Liver (tissue), 8 donors: ENCODE measurements at regions not wholly inside any gene's neighbourhood (a gene's known extent, or its start where the extent isn't known, plus 50 kb on each side); places are given as distances from the start of the nearest gene placed in this dataset.

Source experiments
- DNase-seq: peaks from one replicate; pipeline ENCODE4 v3.0.0-alpha.2; 2017; ENCODE audit warnings: low spot score
- H3K27ac ChIP-seq, 2 donors: one replicate each; pipeline ENCODE4 v1.7.0; 2013; ENCODE audit warnings: inconsistent platforms in 2 of 2, low read length in 2 of 2, control low read depth in 1 of 2, low read depth in 1 of 2, mild to moderate bottlenecking in 1 of 2
- H3K27me3 ChIP-seq, 4 donors: one replicate each; pipeline versions ENCODE4 v1.6.1 to v1.7.0; 2013; ENCODE audit warnings: low read length in 3 of 4, inconsistent platforms in 1 of 4, mild to moderate bottlenecking in 1 of 4, moderate library complexity in 1 of 4; ENCODE audit not compliant: control insufficient read depth in 4 of 4, insufficient read depth in 4 of 4
- H3K36me3 ChIP-seq, 4 donors: one replicate each; pipeline versions ENCODE4 v1.6.1 to v1.7.0; 2013; ENCODE audit warnings: low read length in 3 of 4, mild to moderate bottlenecking in 3 of 4, low read depth in 1 of 4, moderate library complexity in 1 of 4; ENCODE audit not compliant: control insufficient read depth in 4 of 4, insufficient read depth in 3 of 4
- H3K4me1 ChIP-seq, 4 donors: one replicate each; pipeline versions ENCODE4 v1.6.1 to v1.7.0; 2013; ENCODE audit warnings: low read length in 3 of 4, mild to moderate bottlenecking in 3 of 4, moderate library complexity in 1 of 4; ENCODE audit not compliant: control insufficient read depth in 4 of 4, insufficient read depth in 4 of 4
- H3K4me3 ChIP-seq, 3 donors: one replicate each; pipeline versions ENCODE4 v1.6.1 to v1.7.0; 2013; ENCODE audit warnings: low read length in 3 of 3, control low read depth in 1 of 3, low read depth in 1 of 3, mild to moderate bottlenecking in 1 of 3
- H3K9ac ChIP-seq, 2 donors: one replicate each; pipeline ENCODE4 v1.7.0; 2013; ENCODE audit warnings: low read length in 2 of 2, mild to moderate bottlenecking in 2 of 2, moderate library complexity in 2 of 2, control low read depth in 1 of 2, low read depth in 1 of 2
- H3K9me3 ChIP-seq, 4 donors: one replicate each; pipeline versions ENCODE4 v1.6.1 to v1.7.0; 2013; ENCODE audit warnings: low read length in 3 of 4; ENCODE audit not compliant: control insufficient read depth in 4 of 4
- ATF3 ChIP-seq: IDR thresholded peaks from 2 replicates; pipeline ENCODE4 v1.6.1; 2016; ENCODE audit warnings: antibody characterized with exemption
- EGR1 ChIP-seq, 2 donors: IDR thresholded peaks; 2 replicates each; pipeline ENCODE4 v1.6.1; 2016 to 2018; ENCODE audit warnings: antibody characterized with exemption in 2 of 2, low read depth in 2 of 2
- FOXA1 ChIP-seq: IDR thresholded peaks from 2 replicates; pipeline ENCODE4 v1.6.1; 2016; ENCODE audit warnings: antibody characterized with exemption
- GABPA ChIP-seq, 2 donors: IDR thresholded peaks in 1 of 2; conservative IDR thresholded peaks in 1 of 2; 2 replicates each; pipeline ENCODE4 v1.6.1; 2016; ENCODE audit warnings: antibody characterized with exemption in 2 of 2, mild to moderate bottlenecking in 1 of 2, moderate library complexity in 1 of 2
- HNF4A ChIP-seq, 2 donors: conservative IDR thresholded peaks; 2 replicates each; pipeline ENCODE4 v1.6.1; 2016; ENCODE audit warnings: antibody characterized with exemption in 2 of 2, mild to moderate bottlenecking in 2 of 2
- MAX ChIP-seq: IDR thresholded peaks from 2 replicates; pipeline ENCODE4 v1.6.1; 2016; ENCODE audit warnings: antibody characterized with exemption
- NR2F2 ChIP-seq: IDR thresholded peaks from 2 replicates; pipeline ENCODE4 v1.6.1; 2016; ENCODE audit warnings: antibody characterized with exemption
- RAD21 ChIP-seq, 2 donors: IDR thresholded peaks; 2 replicates each; pipeline ENCODE4 v1.6.1; 2016; ENCODE audit warnings: antibody characterized with exemption in 2 of 2, mild to moderate bottlenecking in 2 of 2
- RXRA ChIP-seq, 2 donors: IDR thresholded peaks; 2 replicates each; pipeline ENCODE4 v1.6.1; 2017 to 2018; ENCODE audit warnings: antibody characterized with exemption in 2 of 2, mild to moderate bottlenecking in 1 of 2
- SP1 ChIP-seq: IDR thresholded peaks from 2 replicates; pipeline ENCODE4 v1.6.1; 2018; ENCODE audit warnings: antibody characterized with exemption, mild to moderate bottlenecking
- TAF1 ChIP-seq: conservative IDR thresholded peaks from 2 replicates; pipeline ENCODE4 v1.6.1; 2016; ENCODE audit warnings: antibody characterized with exemption, mild to moderate bottlenecking
- YY1 ChIP-seq: IDR thresholded peaks from 2 replicates; pipeline ENCODE4 v1.6.1; 2016; ENCODE audit warnings: antibody characterized with exemption, mild to moderate bottlenecking
- WGBS: extraction: QIAGEN DNeasy Blood & Tissue Kit; methylation state at CpG from one replicate; pipeline ENCODE4 v1.1.7; 2013; 5-methylcytosine and 5-hydroxymethylcytosine counted together
- TF ChIP-seq, protein P1 (sequence below): fragments of 150-350 bp; IDR thresholded peaks from 2 replicates; pipeline ENCODE4 v1.5.1; 2017; ENCODE audit warnings: improper control_type of control experiment, low read depth, low read length; ENCODE audit not compliant: missing input control
- TF ChIP-seq, protein P2 (sequence below): IDR thresholded peaks from 2 replicates; pipeline ENCODE4 v1.6.1; 2016; ENCODE audit warnings: antibody characterized with exemption, mild to moderate bottlenecking
- donor health status: healthy.
- donor health status: healthy.
- donor health status: healthy.
- donor health status: healthy.
- donor health status: healthy.

DNA sequence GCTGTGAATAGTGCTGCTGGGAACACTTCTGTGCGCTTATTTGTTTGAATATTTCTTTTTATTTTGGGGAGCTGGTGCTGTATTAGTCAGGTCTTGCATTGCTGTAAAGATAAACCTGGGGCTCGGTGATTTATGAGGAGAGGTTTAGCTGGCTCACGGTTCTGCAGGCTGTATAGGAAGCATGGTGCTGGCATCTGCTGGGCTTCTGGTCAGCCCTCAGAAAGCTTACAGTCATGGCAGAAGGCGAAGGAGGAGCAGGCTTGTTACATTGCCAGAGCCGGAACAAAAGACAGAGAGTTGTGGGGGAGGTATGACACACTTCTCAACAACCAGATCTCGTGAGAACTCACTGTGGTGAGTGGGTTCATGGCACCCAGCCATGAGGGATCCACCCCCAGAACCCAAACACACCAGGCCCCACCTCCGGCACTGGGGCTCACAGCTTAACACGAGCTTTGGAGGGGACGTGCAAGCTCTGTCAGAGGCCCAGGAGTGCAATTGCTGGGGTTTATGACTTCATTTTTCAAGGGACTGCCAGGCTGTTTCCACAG lies 68.8 kb upstream of the GATA5 start:
- peaks cover 0 to 5% (median under 1%) of the 10 kb centered on the region in 4 donors for H3K27me3 ChIP-seq
- 94% methylated on average over 9 of the region's 9 CpGs for WGBS

GRCh38 chr20:62545271-62545670 lies 69.5 kb upstream of the GATA5 start:
- Histone ChIP-seq H3K9ac (no peak overlapping the region), H3K4me3 (no peak overlapping the region), H3K36me3 (no peaks in the 10 kb centered on the region), H3K27me3 (peaks cover 0 to 5% (median 1%) of the 10 kb centered on the region in 4 donors), H3K4me1 (no peaks in the 10 kb centered on the region), H3K9me3 (peaks cover 0 to 6% (median 2%) of the 10 kb centered on the region in 4 donors), H3K27ac (no peak overlapping the region)
- 94% methylated on average over 17 of the region's 17 CpGs for WGBS
- TF ChIP-seq YY1 (no peak), RAD21 (IDR thresholded peaks at IDR 0.05) (no peak), TAF1 (no peak)
- no peak for DNase-seq

More for the DNA sequence above, 68.8 kb upstream of the GATA5 start:
- no peaks in the 10 kb centered on the region for H3K4me1 ChIP-seq
- peaks cover 0 to 6% (median 2%) of the 10 kb centered on the region in 4 donors for H3K9me3 ChIP-seq
- H3K36me3 ChIP-seq, result no peaks in the 10 kb centered on the region
- H3K27ac ChIP-seq, result no peak overlapping the region
- no peak overlapping the region for H3K4me3 ChIP-seq
- DNase-seq, result no peak
- H3K9ac ChIP-seq, result no peak overlapping the region
- TF ChIP-seq ATF3 (no peak), HNF4A (conservative IDR thresholded peaks at IDR 0.05) (no peak), TAF1 (no peak), NR2F2 (no peak), FOXA1 (no peak), GABPA (IDR thresholded peaks at IDR 0.05 in 1 of 2, conservative IDR thresholded peaks at IDR 0.05 in 1 of 2) (no peak), SP1 (no peak), MAX (no peak), RAD21 (IDR thresholded peaks at IDR 0.05) (no peak), RXRA (IDR thresholded peaks at IDR 0.05) (no peak), EGR1 (IDR thresholded peaks at IDR 0.05; ENCODE audit: low read depth in 2 of 2) (no peak)
- TF ChIP-seq, protein P1, sequence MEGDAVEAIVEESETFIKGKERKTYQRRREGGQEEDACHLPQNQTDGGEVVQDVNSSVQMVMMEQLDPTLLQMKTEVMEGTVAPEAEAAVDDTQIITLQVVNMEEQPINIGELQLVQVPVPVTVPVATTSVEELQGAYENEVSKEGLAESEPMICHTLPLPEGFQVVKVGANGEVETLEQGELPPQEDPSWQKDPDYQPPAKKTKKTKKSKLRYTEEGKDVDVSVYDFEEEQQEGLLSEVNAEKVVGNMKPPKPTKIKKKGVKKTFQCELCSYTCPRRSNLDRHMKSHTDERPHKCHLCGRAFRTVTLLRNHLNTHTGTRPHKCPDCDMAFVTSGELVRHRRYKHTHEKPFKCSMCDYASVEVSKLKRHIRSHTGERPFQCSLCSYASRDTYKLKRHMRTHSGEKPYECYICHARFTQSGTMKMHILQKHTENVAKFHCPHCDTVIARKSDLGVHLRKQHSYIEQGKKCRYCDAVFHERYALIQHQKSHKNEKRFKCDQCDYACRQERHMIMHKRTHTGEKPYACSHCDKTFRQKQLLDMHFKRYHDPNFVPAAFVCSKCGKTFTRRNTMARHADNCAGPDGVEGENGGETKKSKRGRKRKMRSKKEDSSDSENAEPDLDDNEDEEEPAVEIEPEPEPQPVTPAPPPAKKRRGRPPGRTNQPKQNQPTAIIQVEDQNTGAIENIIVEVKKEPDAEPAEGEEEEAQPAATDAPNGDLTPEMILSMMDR, result no peak
- TF ChIP-seq, protein P2, sequence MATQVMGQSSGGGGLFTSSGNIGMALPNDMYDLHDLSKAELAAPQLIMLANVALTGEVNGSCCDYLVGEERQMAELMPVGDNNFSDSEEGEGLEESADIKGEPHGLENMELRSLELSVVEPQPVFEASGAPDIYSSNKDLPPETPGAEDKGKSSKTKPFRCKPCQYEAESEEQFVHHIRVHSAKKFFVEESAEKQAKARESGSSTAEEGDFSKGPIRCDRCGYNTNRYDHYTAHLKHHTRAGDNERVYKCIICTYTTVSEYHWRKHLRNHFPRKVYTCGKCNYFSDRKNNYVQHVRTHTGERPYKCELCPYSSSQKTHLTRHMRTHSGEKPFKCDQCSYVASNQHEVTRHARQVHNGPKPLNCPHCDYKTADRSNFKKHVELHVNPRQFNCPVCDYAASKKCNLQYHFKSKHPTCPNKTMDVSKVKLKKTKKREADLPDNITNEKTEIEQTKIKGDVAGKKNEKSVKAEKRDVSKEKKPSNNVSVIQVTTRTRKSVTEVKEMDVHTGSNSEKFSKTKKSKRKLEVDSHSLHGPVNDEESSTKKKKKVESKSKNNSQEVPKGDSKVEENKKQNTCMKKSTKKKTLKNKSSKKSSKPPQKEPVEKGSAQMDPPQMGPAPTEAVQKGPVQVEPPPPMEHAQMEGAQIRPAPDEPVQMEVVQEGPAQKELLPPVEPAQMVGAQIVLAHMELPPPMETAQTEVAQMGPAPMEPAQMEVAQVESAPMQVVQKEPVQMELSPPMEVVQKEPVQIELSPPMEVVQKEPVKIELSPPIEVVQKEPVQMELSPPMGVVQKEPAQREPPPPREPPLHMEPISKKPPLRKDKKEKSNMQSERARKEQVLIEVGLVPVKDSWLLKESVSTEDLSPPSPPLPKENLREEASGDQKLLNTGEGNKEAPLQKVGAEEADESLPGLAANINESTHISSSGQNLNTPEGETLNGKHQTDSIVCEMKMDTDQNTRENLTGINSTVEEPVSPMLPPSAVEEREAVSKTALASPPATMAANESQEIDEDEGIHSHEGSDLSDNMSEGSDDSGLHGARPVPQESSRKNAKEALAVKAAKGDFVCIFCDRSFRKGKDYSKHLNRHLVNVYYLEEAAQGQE, result no peak
